Activated CD4-positive, CD25-positive, alpha-beta regulatory T cell treated with anti-CD3 and anti-CD28 coated beads, Interleukin-2, amount 50 U/mL, for 24 hours (primary cell): ENCODE measurements at regions not wholly inside any gene's neighbourhood (a gene's known extent, or its start where the extent isn't known, plus 50 kb on each side); places are given as distances from the start of the nearest gene placed in this dataset.

Source experiments
- ATAC-seq, 2 donors: fragments of 150-1000 bp; cut with Tn5 transposase; one replicate each; pipeline ENCODE4 v1.10.0; 2021; ENCODE audit warnings: mild to moderate bottlenecking in 1 of 2, moderate library complexity in 1 of 2

GRCh38 chr3:117695321-117695720, 985.7 kb downstream of the TUSC7 start:
- no peak for ATAC-seq

- no peak for ATAC-seq
Measured at GRCh38 chr3:117695871-117696645, 986.5 kb downstream of the TUSC7 start.

DNA sequence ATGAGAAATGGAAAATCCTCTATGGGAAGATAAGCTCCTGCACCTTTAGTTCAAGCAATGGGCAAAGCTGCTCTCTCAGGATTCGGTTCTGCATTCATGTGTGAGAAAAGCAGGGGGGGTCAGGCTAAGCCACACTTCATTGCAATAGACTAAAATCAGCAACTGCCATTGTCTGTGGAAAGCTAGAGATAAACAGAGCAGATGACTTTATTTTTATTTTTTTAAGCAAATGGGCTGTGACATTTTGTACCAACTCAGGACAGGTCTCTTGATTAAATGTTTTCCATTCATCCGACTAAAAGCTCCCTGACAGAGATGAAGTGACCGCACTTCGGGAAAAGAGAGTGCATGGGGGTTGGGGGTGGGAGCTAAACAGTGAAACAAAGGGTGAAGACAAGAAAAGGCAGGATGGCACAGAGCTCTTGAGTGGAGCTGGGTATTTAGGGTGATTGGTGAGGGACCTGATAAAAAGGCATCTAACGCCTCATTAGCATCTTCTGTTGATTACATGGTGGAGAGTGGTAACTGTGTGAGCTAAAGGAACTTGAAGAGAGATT, 987.4 kb downstream of the TUSC7 start:
- ATAC-seq, result no peak

DNA sequence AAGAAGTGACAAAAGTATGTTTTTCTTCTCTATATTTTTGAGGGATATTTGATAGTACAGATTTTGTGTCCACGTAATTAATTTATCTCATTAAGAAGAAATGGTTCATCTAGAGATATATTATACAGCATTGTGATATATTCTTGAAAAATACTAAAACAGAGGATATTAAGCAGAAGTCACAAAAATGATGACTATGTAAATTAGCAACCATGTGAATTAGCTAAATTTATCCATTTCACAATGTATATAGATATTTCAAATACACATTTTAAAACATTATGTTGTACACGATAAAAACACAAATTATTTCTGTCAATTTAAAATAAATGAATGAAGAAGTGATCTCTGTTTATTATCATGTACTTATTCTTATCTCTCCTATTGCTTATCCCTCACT, 989.5 kb downstream of the TUSC7 start:
- ATAC-seq, result no peak

DNA sequence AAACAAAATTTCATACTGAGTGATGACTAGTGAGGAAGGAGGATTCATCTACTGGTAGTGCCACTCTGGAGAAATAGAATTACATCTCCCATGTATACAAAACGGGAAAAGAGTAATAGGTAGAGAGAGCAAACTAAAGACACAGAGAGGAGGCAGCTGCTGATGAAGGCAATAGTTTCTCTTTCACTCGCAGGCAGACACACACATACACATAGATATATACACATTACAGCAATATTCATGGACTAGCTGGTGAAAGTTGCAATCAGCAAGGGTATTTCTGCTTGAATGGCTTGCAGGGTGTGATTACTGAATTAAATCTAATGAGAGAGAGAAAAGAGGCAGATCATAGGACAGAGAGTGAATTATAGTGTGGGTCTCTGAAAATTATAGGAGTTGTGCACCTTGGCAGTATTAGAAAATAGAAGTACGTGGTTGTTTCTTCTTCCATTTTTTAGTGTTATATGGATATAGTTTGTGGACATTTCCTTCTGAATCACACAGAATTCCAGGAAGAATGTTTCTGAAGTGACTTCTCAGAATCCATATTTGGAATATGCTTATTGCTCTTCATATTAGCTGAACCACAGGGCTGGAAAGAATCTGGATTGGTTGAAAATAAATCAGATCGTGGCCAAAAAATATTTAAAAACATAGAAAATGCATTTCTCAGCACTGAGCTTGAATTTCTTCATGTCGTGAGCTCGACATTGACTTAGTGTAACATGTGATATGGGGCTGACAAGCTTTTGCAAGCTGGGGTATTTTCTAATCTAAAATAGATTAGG, 991.2 kb downstream of the TUSC7 start:
- no peak for ATAC-seq

DNA sequence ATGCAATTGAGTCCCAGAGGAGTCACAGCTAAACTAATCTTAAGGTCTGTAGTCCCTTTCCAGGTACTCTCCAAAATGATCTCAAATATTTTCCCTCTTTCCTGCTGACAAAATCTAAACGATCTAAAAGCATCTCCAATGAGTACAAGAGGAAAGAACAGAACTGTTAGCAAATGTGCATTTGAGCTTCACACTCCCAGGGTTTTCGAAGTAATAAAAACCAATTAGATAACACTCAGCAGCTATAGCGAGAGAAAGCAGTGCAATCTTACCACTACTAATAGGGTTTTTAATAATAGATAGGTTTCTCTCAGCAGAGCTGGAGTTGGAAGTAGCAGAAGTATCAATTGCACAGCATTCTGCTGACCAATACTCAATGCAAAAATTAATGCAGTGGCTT, 995.4 kb downstream of the TUSC7 start:
- no peak for ATAC-seq

DNA sequence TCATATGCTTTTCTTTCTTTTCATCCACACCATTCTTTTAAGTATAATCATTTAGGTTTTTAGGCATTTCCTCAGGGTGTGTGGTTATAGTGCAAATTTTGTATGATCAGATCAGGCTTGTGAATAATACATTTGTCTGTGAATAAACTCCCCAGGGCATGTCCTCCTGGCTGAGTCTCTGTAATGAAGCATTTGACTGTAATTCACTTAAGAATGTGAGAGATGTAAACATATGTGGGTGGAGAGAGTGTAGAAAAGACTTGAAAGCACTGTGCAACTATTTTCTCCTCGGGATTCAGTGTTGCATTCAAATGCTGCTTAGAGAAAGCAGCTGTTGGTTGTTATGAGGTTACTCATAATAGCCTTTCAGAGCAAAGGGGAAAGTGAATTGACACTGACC, 996.5 kb downstream of the TUSC7 start:
- no peak for ATAC-seq

- no peak for ATAC-seq
Measured at GRCh38 chr3:117706756-117707155, 997.2 kb downstream of the TUSC7 start.

DNA sequence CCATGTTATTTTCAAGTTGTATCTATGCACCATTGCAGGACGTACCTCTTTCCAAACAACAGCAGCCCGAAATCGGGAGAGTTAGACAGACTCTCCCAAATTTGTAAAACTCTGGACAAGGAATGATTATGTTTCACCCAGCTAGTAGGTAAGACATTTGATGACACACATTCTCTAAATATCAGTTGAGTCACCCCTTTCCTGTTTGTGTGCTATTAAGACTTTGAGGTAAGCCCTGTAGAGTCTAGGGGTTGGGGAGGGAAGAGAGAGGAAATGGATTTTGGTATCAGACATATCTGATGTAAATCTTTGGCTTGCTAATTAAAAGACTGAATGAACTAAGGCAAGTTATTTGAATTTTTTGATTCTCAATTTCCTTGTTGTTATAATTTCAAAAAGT, 999.0 kb downstream of the TUSC7 start:
- ATAC-seq, result no peak

DNA sequence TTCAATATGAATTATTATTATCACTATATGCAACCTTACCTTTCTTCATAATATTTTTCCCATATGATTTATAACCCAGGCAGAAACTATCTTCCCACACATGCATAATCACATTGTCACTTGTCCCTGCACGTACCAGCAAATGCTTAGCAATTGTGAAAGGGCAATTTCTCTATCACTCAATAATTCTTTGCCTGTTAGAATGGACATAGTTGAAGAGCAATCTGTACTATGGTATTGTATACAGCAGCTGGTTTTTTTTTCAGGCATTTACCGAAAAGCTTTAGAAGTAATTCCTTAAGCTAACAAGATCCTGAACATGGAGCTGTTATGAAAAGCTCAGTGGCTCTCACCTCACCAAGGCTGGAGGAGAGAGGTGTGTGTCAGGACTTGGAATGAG, 999.5 kb downstream of the TUSC7 start:
- no peak for ATAC-seq

- ATAC-seq, result no peak
Measured at GRCh38 chr3:117710501-117710900, 1000.9 kb downstream of the TUSC7 start.

DNA sequence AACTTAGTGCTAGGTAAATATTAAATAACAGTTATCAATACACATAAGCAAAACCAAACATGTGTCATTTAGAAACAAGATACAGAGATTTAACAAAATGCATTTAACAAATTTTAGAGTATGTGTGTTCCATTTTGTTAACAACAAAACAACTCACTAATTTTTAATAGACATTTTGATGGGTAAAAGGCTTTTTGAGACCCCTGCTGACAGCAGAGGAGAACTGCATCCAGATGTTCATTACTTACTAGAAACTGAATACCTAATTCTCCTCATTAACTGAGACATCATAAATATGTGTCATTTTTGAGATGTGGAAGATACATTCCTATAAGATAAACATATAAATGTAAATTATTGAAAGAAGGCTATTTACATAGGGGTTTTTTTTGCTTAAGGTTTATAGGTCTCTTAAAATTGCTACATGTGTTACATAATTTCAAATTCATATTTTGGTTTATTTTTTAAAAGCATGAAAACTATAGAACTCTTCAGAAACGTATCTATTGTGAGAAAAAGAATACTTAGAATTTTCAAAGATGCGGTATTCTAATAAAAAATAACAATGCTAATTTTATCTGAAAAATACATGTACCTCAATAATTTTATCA, 1009.8 kb downstream of the TUSC7 start:
- no peak for ATAC-seq

DNA sequence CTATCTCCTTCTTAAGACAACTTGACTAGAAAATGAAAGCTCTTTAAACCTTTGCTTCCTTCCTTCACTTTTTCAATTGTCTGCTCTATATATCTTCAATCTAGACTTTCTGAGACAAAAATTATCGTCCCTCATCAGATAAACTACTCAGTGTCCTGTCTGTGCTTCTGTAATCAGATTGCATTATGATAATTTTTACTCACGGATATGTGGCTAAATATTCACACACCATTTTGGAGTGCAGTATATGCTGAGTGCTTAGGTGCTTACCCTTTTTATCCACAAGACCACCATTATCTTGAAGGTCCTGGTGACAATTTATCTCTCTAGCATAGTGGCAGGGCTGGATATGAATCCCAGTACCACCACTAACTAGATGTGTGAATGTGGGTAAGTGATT, 1012.3 kb downstream of the TUSC7 start:
- no peak for ATAC-seq

- no peak for ATAC-seq
Measured at GRCh38 chr3:117722856-117723255, 1013.3 kb downstream of the TUSC7 start.

DNA sequence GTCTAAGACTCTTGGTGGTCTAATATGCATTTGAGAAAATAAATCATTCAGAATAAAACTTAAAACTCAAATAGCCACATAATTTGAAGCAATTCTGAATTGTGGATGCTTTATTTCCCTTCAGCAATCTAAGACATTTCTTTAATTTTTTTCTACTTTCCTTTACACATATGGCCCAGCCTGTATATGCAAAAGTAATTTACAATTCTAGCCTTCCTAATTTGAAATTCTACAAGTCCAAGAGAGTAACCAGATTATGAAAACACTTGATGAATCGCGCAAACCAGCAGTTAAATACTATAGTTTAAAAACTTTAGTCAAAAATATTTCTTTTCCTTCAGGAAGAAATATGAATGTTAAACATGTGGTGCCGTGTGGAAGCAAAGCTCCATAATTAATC, 1014.2 kb downstream of the TUSC7 start:
- ATAC-seq, result no peak

GRCh38 chr3:117725314-117725713, 1015.7 kb downstream of the TUSC7 start:
- ATAC-seq, result no peak

- ATAC-seq, result no peak
Measured at GRCh38 chr3:117726776-117727175, 1017.2 kb downstream of the TUSC7 start.

- no peak for ATAC-seq
Measured at GRCh38 chr3:117728226-117728625, 1018.6 kb downstream of the TUSC7 start.

DNA sequence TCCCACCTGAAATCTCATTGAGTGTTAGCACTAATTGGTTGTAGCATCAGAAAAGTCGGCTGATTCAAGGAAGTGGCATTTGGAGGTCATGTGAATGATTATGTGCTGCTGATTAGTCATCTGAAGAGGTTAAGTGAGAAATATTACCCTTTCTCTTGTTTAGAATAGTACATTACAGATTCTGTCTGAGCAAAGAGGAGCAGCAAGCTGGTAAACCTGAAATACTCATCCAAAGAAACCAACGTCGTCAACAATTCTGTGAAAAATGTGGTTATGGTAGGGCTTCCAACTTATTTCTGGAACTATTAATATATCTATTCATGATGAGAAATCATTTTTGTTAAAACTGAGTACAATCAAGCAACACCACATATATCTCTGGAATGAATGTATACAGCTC, 1024.9 kb downstream of the TUSC7 start:
- ATAC-seq, result no peak

DNA sequence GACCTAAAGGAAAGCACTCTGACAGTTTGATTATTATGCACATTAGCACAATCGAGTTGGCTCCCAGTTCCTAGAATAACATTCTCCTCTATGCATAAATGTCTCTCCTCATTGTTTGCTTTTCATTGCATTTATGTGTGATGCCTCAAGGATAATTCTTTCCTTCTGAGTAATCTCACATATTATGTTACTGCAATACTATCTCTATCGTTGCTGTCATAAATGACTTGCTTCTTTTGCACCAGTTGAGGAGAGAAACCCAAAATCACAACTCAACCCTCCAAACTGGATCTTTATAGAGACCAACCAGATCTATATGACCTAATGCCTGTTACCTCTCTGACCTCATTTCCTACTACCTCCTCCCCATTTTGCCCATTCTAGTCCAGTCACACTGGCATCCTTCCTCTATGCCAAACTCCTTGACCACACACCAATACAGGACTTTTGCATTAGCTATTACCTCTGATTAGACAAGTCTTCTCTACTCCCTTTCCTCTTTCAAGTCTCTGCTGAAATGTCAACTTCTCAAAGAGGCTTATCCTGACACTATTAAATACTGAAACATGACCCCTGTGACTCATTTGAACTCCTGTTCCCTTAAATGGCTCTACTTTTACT, 1026.0 kb downstream of the TUSC7 start:
- no peak for ATAC-seq

DNA sequence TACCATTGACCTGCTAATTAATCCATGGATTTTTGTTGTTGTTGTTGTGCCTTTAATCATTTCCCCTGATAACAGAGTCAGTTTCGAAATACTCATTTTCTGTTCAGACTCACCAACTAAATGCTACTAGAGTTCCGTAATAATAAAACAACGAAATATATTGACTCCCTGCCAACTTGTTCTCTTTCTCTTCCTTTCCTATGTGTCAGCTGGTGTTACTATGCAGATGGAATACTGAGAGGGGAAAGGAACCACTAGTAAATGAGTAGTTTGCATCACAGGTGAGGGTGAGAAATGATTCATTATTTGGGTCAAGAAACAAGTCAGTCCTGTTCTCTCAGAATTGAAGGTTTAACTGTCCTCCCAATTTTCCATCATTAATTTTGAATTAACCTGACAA, 1027.3 kb downstream of the TUSC7 start:
- no peak for ATAC-seq

DNA sequence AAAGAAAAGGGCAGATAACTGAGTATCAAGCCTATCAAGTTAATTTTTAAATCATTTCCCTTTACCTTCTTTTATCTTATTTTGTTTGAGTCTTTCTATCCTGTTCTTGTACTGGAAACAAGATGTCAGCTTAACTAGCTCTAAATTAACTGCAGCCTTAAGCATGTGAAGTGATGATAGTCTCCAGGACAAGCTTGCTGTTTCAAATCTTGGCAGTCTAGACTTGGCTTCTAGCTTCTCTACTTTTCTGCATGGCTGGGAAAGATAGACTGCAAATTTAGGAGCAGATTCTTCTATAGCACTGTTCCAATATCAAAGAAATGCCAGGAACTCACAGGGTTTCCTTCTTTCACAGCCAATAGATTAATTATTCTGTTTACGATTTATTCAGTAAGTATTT, 1034.4 kb downstream of the TUSC7 start:
- ATAC-seq, result no peak

- ATAC-seq, result no peak
Measured at GRCh38 chr3:117744935-117745334, 1035.4 kb downstream of the TUSC7 start.
